T1000 (cell line): ENCODE measurements at regions not wholly inside any gene's neighbourhood (a gene's known extent, or its start where the extent isn't known, plus 50 kb on each side); places are given as distances from the start of the nearest gene placed in this dataset.

ENCODE experiments used
- DNase-seq: peaks from one replicate; lab custom pipeline; 2025; ENCODE audit warnings: mixed read lengths; lab: John Stamatoyannopoulos, UW

- no peak for DNase-seq
Observed at GRCh38 chr21:38658511-38658910, 147.2 kb upstream of the ETS2 start.

DNA sequence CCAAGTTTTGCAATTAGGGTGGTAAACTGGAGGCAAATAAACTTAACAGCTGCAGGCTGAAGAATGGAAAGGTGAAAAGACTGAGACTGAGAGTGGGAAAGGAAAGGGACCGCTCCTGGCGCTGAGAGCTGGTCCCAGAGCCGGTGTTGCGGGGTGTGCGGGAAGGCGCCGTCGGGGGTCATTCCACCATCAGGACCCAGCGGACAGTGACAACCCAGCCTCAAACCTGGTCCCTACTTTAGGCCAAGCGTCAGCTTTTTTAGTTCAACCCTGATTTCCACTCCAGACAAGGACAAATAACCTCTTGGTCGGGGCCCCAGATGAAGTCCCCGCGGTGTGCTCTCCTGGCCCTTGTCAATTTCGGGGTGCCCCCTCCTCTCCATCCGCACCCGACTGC lies 145.8 kb upstream of the ETS2 start:
- no peak for DNase-seq

GRCh38 chr21:38660333-38661196 lies 145.2 kb upstream of the ETS2 start:
- no peak for DNase-seq

- no peak for DNase-seq
Observed at GRCh38 chr21:38661197-38661871, 144.4 kb upstream of the ETS2 start.

DNA sequence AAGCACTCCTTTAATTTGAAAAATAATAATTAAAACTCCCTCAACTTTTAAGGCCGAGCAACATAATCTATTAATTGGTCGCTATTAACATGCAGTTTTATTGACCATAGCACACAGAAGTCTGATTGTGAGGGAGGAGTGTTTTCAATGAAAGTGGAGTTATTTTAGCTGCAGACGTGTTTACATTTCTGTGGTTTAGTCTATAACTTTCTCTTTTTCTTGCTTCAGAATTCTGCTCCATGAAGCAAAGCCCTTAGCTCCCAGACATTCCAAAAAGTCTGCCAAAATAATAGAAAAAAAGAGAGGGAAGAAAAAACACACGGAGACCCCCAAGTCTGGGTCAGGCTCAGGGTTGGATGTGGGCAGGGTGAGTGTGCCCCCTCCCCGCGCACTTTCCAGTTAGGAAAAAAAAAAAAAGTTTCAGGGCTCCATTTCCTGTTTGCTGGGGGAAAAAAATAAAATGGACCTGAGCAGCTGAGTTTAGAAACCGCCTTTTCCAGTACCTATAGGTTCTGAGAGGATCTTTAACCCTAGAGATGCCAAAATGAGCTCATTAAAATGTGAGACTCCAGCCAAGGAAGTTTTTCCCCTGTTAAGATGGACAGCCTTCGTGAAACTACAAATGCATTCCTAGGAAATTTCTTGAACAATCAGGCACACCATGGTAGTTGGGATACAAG lies 143.7 kb upstream of the ETS2 start:
- DNase-seq, result no peak

- no peak for DNase-seq
Observed at GRCh38 chr21:38663282-38663681, 142.4 kb upstream of the ETS2 start.

- no peak for DNase-seq
Observed at GRCh38 chr21:38664315-38664714, 141.4 kb upstream of the ETS2 start.

GRCh38 chr21:38664841-38665240 lies 140.9 kb upstream of the ETS2 start:
- no peak for DNase-seq

GRCh38 chr21:38667291-38667870 lies 138.3 kb upstream of the ETS2 start:
- DNase-seq, result no peak

DNA sequence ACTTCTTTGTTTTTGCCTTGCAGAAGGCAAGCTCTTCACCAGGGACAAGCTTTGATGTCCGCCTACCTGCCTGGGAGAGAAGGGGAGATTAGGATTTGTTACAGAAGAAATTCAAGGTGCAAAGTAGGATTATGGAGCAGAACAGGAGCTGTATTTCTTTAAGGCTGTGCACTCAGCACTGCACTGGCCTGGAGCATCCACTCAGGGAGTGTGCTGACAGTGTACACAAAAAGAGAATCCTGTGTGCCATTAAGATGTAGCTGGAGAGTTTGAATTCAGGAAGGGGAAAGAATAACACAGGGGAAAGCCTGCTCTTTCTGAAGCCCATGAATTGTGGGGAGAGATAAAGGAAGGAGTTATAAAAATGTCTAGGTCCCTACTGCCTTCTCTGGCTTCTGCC lies 137.7 kb upstream of the ETS2 start:
- no peak for DNase-seq

DNA sequence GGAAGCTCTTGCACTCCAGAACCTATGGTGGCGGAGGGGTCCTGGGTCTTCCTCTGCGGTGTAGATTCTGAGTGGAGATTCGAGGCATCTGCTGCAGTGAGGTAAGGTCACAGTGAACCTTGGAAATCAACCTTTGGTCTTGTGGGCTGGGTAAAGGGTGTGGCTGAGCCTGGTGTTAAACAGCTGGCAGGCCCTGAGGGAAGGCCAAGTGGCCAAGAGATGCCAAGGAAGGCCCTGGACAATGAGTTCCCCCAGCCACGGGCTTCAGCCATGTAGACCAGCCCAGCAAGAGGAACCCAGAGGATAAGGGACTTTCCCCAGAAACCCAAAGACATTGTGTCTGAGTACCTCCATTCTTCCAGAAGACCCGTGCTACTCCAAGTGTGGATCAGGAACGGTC lies 137.2 kb upstream of the ETS2 start:
- no peak for DNase-seq

DNA sequence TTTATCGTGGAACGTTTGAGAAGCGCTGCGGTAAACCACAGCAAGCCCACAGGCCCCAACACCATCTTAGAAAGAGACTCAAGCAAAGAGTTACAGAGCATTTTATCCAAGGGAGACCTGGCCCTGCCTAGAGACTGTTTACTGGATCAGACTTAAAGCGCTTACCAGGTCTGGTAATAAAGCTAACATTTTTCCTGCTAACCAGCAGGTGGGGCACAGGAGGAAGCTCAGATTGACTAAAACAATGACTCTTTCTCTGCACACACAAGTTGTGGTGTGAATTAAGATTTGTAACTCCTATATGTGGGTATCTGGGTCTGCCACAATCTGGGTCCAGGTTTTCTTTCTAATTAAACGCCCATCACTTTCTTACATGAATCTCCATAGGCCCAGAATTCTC lies 136.5 kb upstream of the ETS2 start:
- no peak for DNase-seq

- DNase-seq, result no peak
Observed at GRCh38 chr21:38670861-38671260, 134.9 kb upstream of the ETS2 start.

- no peak for DNase-seq
Observed at GRCh38 chr21:38671773-38672172, 134.0 kb upstream of the ETS2 start.

- DNase-seq, result no peak
Observed at GRCh38 chr21:38675182-38675824, 130.4 kb upstream of the ETS2 start.

GRCh38 chr21:38678827-38679226 lies 126.9 kb upstream of the ETS2 start:
- no peak for DNase-seq

GRCh38 chr21:38679534-38679933 lies 126.2 kb upstream of the ETS2 start:
- no peak for DNase-seq

DNA sequence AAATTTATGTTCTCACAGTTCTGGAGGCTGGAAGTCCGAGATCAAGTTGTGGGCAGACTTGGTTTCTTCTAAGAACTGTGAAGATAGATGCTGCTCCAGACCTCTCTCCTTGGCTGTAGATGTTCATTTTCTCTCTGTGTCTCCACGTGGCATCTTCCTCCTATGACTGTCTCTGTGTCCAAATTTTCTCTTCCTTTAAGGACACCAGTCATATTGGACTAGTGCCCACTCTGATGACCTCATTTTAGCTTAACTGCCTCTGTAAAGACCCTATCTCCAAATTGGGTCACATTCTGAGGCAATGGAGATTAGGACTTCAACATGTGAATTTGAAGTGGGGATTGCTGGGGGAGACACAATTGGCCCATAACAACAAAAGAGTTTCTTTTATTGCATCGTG lies 125.3 kb upstream of the ETS2 start:
- no peak for DNase-seq

GRCh38 chr21:38683222-38683621 lies 122.5 kb upstream of the ETS2 start:
- no peak for DNase-seq

- DNase-seq, result no peak
Observed at GRCh38 chr21:38688068-38688467, 117.7 kb upstream of the ETS2 start.

- no peak for DNase-seq
Observed at GRCh38 chr21:38691631-38692030, 114.1 kb upstream of the ETS2 start.

DNA sequence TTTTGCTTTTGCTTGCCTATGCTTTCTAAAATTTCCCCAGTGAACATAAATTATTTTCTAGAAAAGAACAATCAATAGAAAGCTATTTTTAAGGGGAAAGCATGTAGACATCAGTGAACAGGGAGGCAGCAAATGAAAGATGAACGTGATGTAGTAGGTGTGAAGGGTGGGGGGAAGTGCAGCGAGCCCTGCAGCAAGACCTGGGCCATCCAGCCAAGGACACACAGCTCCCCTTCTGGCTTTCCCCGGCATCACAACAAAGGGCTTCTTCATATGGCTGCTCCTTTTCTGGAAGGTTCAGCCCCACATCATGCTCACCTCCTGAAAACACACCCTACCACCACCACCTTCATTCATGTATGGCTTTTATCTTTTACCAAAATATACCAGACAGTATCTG lies 109.2 kb upstream of the ETS2 start:
- DNase-seq, result no peak
